Spleen (tissue), 7 donors: ENCODE measurements at regions not wholly inside any gene's neighbourhood (a gene's known extent, or its start where the extent isn't known, plus 50 kb on each side); places are given as distances from the start of the nearest gene placed in this dataset.

Experiments
- POLR2A ChIP-seq, 3 donors: fragments of 450-650 bp; IDR thresholded peaks; one replicate each; pipeline ENCODE4 v1.5.1; 2017; ENCODE audit warnings: antibody characterized with exemption in 3 of 3, mild to moderate bottlenecking in 1 of 3
- TF ChIP-seq, protein P1 (sequence below), 11 experiments: fragments of 200-600 bp in 7 of 11; fragments of 450-650 bp in 4 of 11; sonication (generic) in 4 of 11; IDR thresholded peaks in 8 of 11; conservative IDR thresholded peaks in 3 of 11; 1 replicate in 7 of 11; 2 replicates in 4 of 11; pipeline versions ENCODE4 v1.4.0 to v1.8.0; 2016 to 2021; ENCODE audit warnings: antibody characterized with exemption in 11 of 11, inconsistent platforms in 4 of 11, mild to moderate bottlenecking in 1 of 11
- donor health status: DM: no; HTN: no; CAD: no; lungs with moderate emphysema.
- donor health status: DM: no; HTN: no; CAD: no.
- donor health status: DM: no; HTN: no; CAD: no.

- TF ChIP-seq, protein P1, sequence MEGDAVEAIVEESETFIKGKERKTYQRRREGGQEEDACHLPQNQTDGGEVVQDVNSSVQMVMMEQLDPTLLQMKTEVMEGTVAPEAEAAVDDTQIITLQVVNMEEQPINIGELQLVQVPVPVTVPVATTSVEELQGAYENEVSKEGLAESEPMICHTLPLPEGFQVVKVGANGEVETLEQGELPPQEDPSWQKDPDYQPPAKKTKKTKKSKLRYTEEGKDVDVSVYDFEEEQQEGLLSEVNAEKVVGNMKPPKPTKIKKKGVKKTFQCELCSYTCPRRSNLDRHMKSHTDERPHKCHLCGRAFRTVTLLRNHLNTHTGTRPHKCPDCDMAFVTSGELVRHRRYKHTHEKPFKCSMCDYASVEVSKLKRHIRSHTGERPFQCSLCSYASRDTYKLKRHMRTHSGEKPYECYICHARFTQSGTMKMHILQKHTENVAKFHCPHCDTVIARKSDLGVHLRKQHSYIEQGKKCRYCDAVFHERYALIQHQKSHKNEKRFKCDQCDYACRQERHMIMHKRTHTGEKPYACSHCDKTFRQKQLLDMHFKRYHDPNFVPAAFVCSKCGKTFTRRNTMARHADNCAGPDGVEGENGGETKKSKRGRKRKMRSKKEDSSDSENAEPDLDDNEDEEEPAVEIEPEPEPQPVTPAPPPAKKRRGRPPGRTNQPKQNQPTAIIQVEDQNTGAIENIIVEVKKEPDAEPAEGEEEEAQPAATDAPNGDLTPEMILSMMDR (IDR thresholded peaks at IDR 0.05 in 8 of 11, conservative IDR thresholded peaks at IDR 0.05 in 3 of 11) = no peak
- TF ChIP-seq POLR2A (IDR thresholded peaks at IDR 0.05) = no peak
These were observed 89.0 kb upstream of the DLGAP1 start for GRCh38 chr18:4544142-4544541.
